NCI-H510A treated with DMSO at 0.1 percent for 48 hours (cell line): ENCODE measurements at regions not wholly inside any gene's neighbourhood (a gene's known extent, or its start where the extent isn't known, plus 50 kb on each side); places are given as distances from the start of the nearest gene placed in this dataset.

Experiments used
- DNase-seq: peaks from one replicate; lab custom pipeline; 2025; lab: John Stamatoyannopoulos, UW

GRCh38 chr11:115695677-115696364, 191.6 kb upstream of the CADM1 start:
- no peak for DNase-seq

GRCh38 chr11:115693002-115693401, 188.8 kb upstream of the CADM1 start:
- no peak for DNase-seq

- no peak for DNase-seq
Observed at GRCh38 chr11:115691030-115691429, 186.8 kb upstream of the CADM1 start.

GRCh38 chr11:115687934-115688333, 183.7 kb upstream of the CADM1 start:
- no peak for DNase-seq

- no peak for DNase-seq
Observed at GRCh38 chr11:115684699-115685098, 180.5 kb upstream of the CADM1 start.

- DNase-seq: no peak
Observed at GRCh38 chr11:115684135-115684534, 179.9 kb upstream of the CADM1 start.

GRCh38 chr11:115682888-115683287, 178.7 kb upstream of the CADM1 start:
- DNase-seq: no peak

GRCh38 chr11:115682101-115682500, 177.9 kb upstream of the CADM1 start:
- DNase-seq: no peak

- no peak for DNase-seq
Observed at GRCh38 chr11:115679945-115680344, 175.7 kb upstream of the CADM1 start.

GRCh38 chr11:115678942-115679341, 174.7 kb upstream of the CADM1 start:
- DNase-seq: no peak

- DNase-seq: no peak
Observed at GRCh38 chr11:115677190-115677589, 173.0 kb upstream of the CADM1 start.

- DNase-seq: no peak
Observed at GRCh38 chr11:115676768-115677167, 172.6 kb upstream of the CADM1 start.

- DNase-seq: peak; percentile 60
Observed at GRCh38 chr11:115676206-115676605, 172.0 kb upstream of the CADM1 start.

GRCh38 chr11:115674937-115675544, 170.8 kb upstream of the CADM1 start:
- DNase-seq: no peak

- DNase-seq: no peak
Observed at GRCh38 chr11:115674176-115674936, 170.1 kb upstream of the CADM1 start.

- DNase-seq: no peak
Observed at GRCh38 chr11:115673720-115674119, 169.5 kb upstream of the CADM1 start.

GRCh38 chr11:115672999-115673411, 168.8 kb upstream of the CADM1 start:
- no peak for DNase-seq

GRCh38 chr11:115672412-115672811, 168.2 kb upstream of the CADM1 start:
- DNase-seq: no peak

- peak; percentile 85 for DNase-seq
Observed at GRCh38 chr11:115670538-115671205, 166.5 kb upstream of the CADM1 start.

- DNase-seq: no peak
Observed at GRCh38 chr11:115665958-115666357, 161.7 kb upstream of the CADM1 start.

- no peak for DNase-seq
Observed at GRCh38 chr11:115665175-115665821, 161.1 kb upstream of the CADM1 start.

GRCh38 chr11:115664313-115664712, 160.1 kb upstream of the CADM1 start:
- DNase-seq: no peak
